ENCODE measurements at regions not wholly inside any gene's neighbourhood (a gene's known extent, or its start where the extent isn't known, plus 50 kb on each side); places are given as distances from the start of the nearest gene placed in this dataset.

- H3K4me3 ChIP-seq (ENCODE audit: low read depth, low read length): no peak overlapping the region
- H3K27me3 ChIP-seq (ENCODE audit: control insufficient read depth, insufficient read depth, low read length): peaks cover 8% of the 10 kb centered on the region
- CTCF ChIA-PET: no interaction called here
- no peak for DNase-seq (ENCODE audit: low read depth, low spot score)
- TF ChIP-seq CTCF (IDR thresholded peaks at IDR 0.05; ENCODE audit: low read depth, low read length): no peak
- POLR2A ChIA-PET: no interaction called here
- H3K27ac ChIP-seq (ENCODE audit: low read depth, low read length): no peak overlapping the region
- H3K9me3 ChIP-seq (ENCODE audit: control insufficient read depth, insufficient read depth, low read length): no peaks in the 10 kb centered on the region
Measured at GRCh38 chr5:135100431-135100830, 66.4 kb upstream of the PITX1 start.

DNA sequence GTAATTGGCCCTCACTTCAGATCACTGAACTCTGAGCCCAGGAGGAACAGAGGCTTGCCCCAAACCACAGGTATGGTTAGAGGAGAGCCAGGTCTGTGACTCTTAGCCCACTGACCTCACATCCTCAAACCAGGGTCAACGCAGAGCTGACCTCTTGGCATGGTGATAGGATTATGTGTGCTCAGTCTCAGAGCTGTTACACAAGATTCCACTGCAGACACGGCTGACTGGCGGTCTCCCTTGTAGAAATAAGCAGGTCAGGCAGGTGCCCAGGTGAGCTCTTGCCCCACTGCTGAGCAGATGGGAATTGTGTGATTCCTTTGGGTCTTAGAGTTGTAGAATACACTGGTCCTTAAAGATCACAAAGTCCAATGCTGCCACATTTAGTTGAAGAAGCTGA, 66.0 kb upstream of the PITX1 start:
- POLR2A ChIA-PET: no interaction called here
- peaks cover 8% of the 10 kb centered on the region for H3K27me3 ChIP-seq (ENCODE audit: control insufficient read depth, insufficient read depth, low read length)
- CTCF ChIA-PET: no interaction called here
- no peak overlapping the region for H3K4me3 ChIP-seq (ENCODE audit: low read depth, low read length)
- no peak for TF ChIP-seq CTCF (IDR thresholded peaks at IDR 0.05; ENCODE audit: low read depth, low read length)
- H3K27ac ChIP-seq (ENCODE audit: low read depth, low read length): no peak overlapping the region
- no peak for DNase-seq (ENCODE audit: low read depth, low spot score)
- H3K9me3 ChIP-seq (ENCODE audit: control insufficient read depth, insufficient read depth, low read length): no peaks in the 10 kb centered on the region

GRCh38 chr5:135097390-135097789, 63.4 kb upstream of the PITX1 start:
- no peak for TF ChIP-seq CTCF (IDR thresholded peaks at IDR 0.05; ENCODE audit: low read depth, low read length)
- CTCF ChIA-PET: no interaction called here
- H3K27me3 ChIP-seq (ENCODE audit: control insufficient read depth, insufficient read depth, low read length): peaks cover 15% of the 10 kb centered on the region
- POLR2A ChIA-PET: no interaction called here
- H3K27ac ChIP-seq (ENCODE audit: low read depth, low read length): no peak overlapping the region
- no peak overlapping the region for H3K4me3 ChIP-seq (ENCODE audit: low read depth, low read length)
- DNase-seq (ENCODE audit: low read depth, low spot score): no peak
- no peaks in the 10 kb centered on the region for H3K9me3 ChIP-seq (ENCODE audit: control insufficient read depth, insufficient read depth, low read length)

GRCh38 chr5:135095871-135096270, 61.8 kb upstream of the PITX1 start:
- POLR2A ChIA-PET: no interaction called here
- no peak for TF ChIP-seq CTCF (IDR thresholded peaks at IDR 0.05; ENCODE audit: low read depth, low read length)
- CTCF ChIA-PET: no interaction called here
- peaks cover 15% of the 10 kb centered on the region for H3K27me3 ChIP-seq (ENCODE audit: control insufficient read depth, insufficient read depth, low read length)
- no peaks in the 10 kb centered on the region for H3K9me3 ChIP-seq (ENCODE audit: control insufficient read depth, insufficient read depth, low read length)
- no peak for DNase-seq (ENCODE audit: low read depth, low spot score)
- H3K4me3 ChIP-seq (ENCODE audit: low read depth, low read length): no peak overlapping the region
- H3K27ac ChIP-seq (ENCODE audit: low read depth, low read length): no peak overlapping the region

DNA sequence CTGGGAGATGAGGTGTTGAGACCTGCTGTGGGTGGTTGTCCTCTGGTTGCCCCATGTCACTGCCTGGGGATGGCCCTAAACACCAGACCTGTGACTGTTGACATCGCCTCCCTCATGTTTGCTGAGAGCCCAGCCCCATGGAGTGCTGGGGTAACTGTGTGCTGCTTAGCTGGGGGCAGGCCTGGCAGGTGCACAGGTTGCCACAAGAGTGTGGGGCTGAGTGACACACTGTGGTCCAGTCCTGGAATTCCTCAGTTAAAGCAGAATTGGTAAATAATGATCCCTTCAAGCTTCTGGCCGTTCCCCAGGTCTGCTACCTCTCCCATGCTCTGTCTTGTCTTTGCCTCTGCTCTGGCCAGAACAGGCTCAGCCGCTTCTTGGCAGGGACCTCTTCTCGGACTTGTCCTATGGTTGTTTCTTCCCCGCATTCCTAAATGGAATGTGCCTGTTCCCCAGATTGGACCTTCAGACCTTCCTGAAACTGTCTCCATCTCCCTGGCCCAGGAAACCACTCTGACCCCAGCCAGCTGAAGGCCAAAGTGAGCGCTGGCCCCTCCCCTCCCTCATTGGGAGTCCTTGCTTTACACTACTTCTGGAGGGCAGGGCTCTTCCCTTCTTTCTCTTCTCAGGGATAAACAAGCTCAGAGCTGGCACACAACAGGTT, 61.2 kb upstream of the PITX1 start:
- Histone ChIP-seq H3K27me3 (ENCODE audit: control insufficient read depth, insufficient read depth, low read length) (peaks cover 15% of the 10 kb centered on the region), H3K27ac (ENCODE audit: low read depth, low read length) (no peak overlapping the region), H3K4me3 (ENCODE audit: low read depth, low read length) (no peak overlapping the region), H3K9me3 (ENCODE audit: control insufficient read depth, insufficient read depth, low read length) (no peaks in the 10 kb centered on the region)
- no peak for DNase-seq (ENCODE audit: low read depth, low spot score)
- TF ChIP-seq CTCF (IDR thresholded peaks at IDR 0.05; ENCODE audit: low read depth, low read length): no peak
- ChIA-PET CTCF (no interaction called here), POLR2A (no interaction called here)
